SK-N-SH (cell line): ENCODE measurements at regions not wholly inside any gene's neighbourhood (a gene's known extent, or its start where the extent isn't known, plus 50 kb on each side); places are given as distances from the start of the nearest gene placed in this dataset.

ENCODE experiments used
- CTCF ChIA-PET: fragments of 300-600, 350-600 bp; formaldehyde crosslinking; extraction: SDS; loops from one replicate; lab custom pipeline; 2021; lab: Yijun Ruan, JAX
- POLR2A ChIA-PET: fragments of 350-600 bp; sonication (Branson Sonifier 250); formaldehyde crosslinking; extraction: SDS; loops from one replicate; lab custom pipeline; 2020; ENCODE audit warnings: antibody characterized with exemption, inconsistent platforms; lab: Yijun Ruan, JAX
- DNase-seq: peaks from one replicate; pipeline ENCODE4 v3.0.0; 2012
- H2AFZ ChIP-seq: fragments of 200-600 bp; sonication (generic); 2 replicates; pipeline ENCODE4 v1.8.1; 2016; ENCODE audit warnings: antibody characterized with exemption, mild to moderate bottlenecking, low read depth
- H3F3A ChIP-seq: fragments of 200-600 bp; sonication (generic); replicated peaks from 2 replicates; pipeline ENCODE3; 2016; ENCODE audit warnings: antibody characterized with exemption, mild to moderate bottlenecking; ENCODE audit not compliant: insufficient read depth
- H3K27ac ChIP-seq, 2 experiments: fragments of 200-500 bp in 1 of 2; fragments of 200-600 bp in 1 of 2; sonication (Bioruptor generic) in 1 of 2; sonication (generic), shearing (Covaris generic) in 1 of 2; 2 replicates each; pipeline versions ENCODE4 v1.5.1 to v1.6.1; 2014 to 2016; ENCODE audit warnings: low read depth in 2 of 2, inconsistent platforms in 1 of 2, low read length in 1 of 2, mild to moderate bottlenecking in 1 of 2, mixed read lengths in 1 of 2
- H3K27me3 ChIP-seq: fragments of 200-600 bp; sonication (generic), shearing (Covaris generic); 2 replicates; pipeline ENCODE4 v1.6.1; 2016; ENCODE audit warnings: mixed run types; ENCODE audit not compliant: insufficient read depth
- H3K36me3 ChIP-seq, 2 experiments: fragments of 200-500 bp in 1 of 2; fragments of 200-600 bp in 1 of 2; sonication (Bioruptor generic) in 1 of 2; sonication (generic) in 1 of 2; replicated peaks in 1 of 2; 2 replicates each; pipeline versions ENCODE3 to v1.5.1; 2014 to 2016; ENCODE audit warnings: low read length in 1 of 2, mild to moderate bottlenecking in 1 of 2; ENCODE audit not compliant: insufficient read depth in 2 of 2, control insufficient read depth in 1 of 2
- H3K4me1 ChIP-seq, 2 experiments: fragments of 200-500 bp in 1 of 2; fragments of 200-600 bp in 1 of 2; sonication (Bioruptor generic) in 1 of 2; sonication (generic), shearing (Covaris generic) in 1 of 2; 2 replicates each; pipeline versions ENCODE4 v1.5.1 to v1.6.1; 2014 to 2016; ENCODE audit warnings: low read depth in 1 of 2, low read length in 1 of 2, mixed run types in 1 of 2; ENCODE audit not compliant: insufficient read depth in 2 of 2, control insufficient read depth in 1 of 2
- H3K4me2 ChIP-seq: fragments of 200-600 bp; sonication (generic), shearing (Covaris generic); 2 replicates; pipeline ENCODE4 v1.6.1; 2017; ENCODE audit warnings: mixed run types
- H3K4me3 ChIP-seq, 2 experiments: fragments of 200-500 bp in 1 of 2; fragments of 200-600 bp in 1 of 2; sonication (Bioruptor generic) in 1 of 2; sonication (generic), shearing (Covaris generic) in 1 of 2; 2 replicates each; pipeline versions ENCODE4 v1.5.1 to v1.8.1; 2014 to 2016; ENCODE audit warnings: low read depth in 2 of 2, inconsistent platforms in 1 of 2, low read length in 1 of 2, mild to moderate bottlenecking in 1 of 2, mixed read lengths in 1 of 2, moderate library complexity in 1 of 2
- H3K79me2 ChIP-seq: fragments of 200-600 bp; sonication (generic); 2 replicates; pipeline ENCODE4 v1.8.1; 2017; ENCODE audit warnings: mild to moderate bottlenecking; ENCODE audit not compliant: insufficient read depth
- H3K9ac ChIP-seq: fragments of 200-600 bp; sonication (generic); 2 replicates; pipeline ENCODE4 v1.6.1; 2017; ENCODE audit warnings: mixed run types
- H3K9me2 ChIP-seq: fragments of 200-600 bp; sonication (generic); 2 replicates; pipeline ENCODE4 v1.6.1; 2017; ENCODE audit warnings: mixed run types
- H3K9me3 ChIP-seq: fragments of 200-600 bp; sonication (generic); 2 replicates; pipeline ENCODE4 v1.6.1; 2017; ENCODE audit warnings: mixed run types, mild to moderate bottlenecking, moderate library complexity
- H4K20me1 ChIP-seq: fragments of 200-600 bp; sonication (generic); 2 replicates; pipeline ENCODE4 v1.6.1; 2017; ENCODE audit warnings: mild to moderate bottlenecking, mixed run types; ENCODE audit not compliant: insufficient read depth
- CHD2 ChIP-seq: fragments of 150-350 bp; IDR thresholded peaks from 2 replicates; pipeline ENCODE4 v1.6.1; 2018; ENCODE audit warnings: low read length; ENCODE audit not compliant: partially characterized antibody
- EP300 ChIP-seq, 2 experiments: IDR thresholded peaks; 2 replicates each; pipeline versions ENCODE4 v1.4.0 to v1.6.1; 2012; ENCODE audit warnings: borderline replicate concordance in 1 of 2, low read depth in 1 of 2, low read length in 1 of 2
- FOSL2 ChIP-seq: IDR thresholded peaks from 2 replicates; pipeline ENCODE4 v1.4.0; 2012; ENCODE audit warnings: low read depth, mild to moderate bottlenecking, moderate library complexity, borderline replicate concordance
- FOXJ3 ChIP-seq: sonication (generic); formaldehyde crosslinking; IDR thresholded peaks from 2 replicates; pipeline ENCODE4 v1.5.1; 2020; ENCODE audit warnings: mild to moderate bottlenecking, missing genetic modification reagents
- JUND ChIP-seq: IDR thresholded peaks from 2 replicates; pipeline ENCODE4 v1.4.0; 2012
- NRF1 ChIP-seq: IDR thresholded peaks from 2 replicates; pipeline ENCODE4 v1.6.1; 2012; ENCODE audit warnings: low read depth, mild to moderate bottlenecking, low read length
- POLR2AphosphoS5 ChIP-seq: IDR thresholded peaks from 2 replicates; pipeline ENCODE4 v1.6.1; 2012; ENCODE audit warnings: low read depth, low read length
- RCOR1 ChIP-seq: fragments of 150-350 bp; IDR thresholded peaks from 2 replicates; pipeline ENCODE4 v1.6.1; 2017; ENCODE audit warnings: antibody characterized with exemption, low read length
- TCF12 ChIP-seq: IDR thresholded peaks from 2 replicates; pipeline ENCODE4 v1.4.0; 2012
- TEAD4 ChIP-seq: IDR thresholded peaks from 2 replicates; pipeline ENCODE4 v1.4.0; 2012; ENCODE audit warnings: mild to moderate bottlenecking, borderline replicate concordance; ENCODE audit not compliant: insufficient read depth
- USF1 ChIP-seq: IDR thresholded peaks from 2 replicates; pipeline ENCODE4 v1.4.0; 2012; ENCODE audit warnings: low read depth, borderline replicate concordance
- USF2 ChIP-seq: fragments of 150-350 bp; IDR thresholded peaks from 2 replicates; pipeline ENCODE4 v1.6.1; 2017; ENCODE audit warnings: antibody characterized with exemption, low read length, low read depth, borderline replicate concordance
- WGBS: methylation state at CpG from one replicate; pipeline ENCODE4 v1.1.6; 2017; ENCODE audit warnings: low lambda C conversion rate; 5-methylcytosine and 5-hydroxymethylcytosine counted together
- TF ChIP-seq, protein P1 (sequence below): fragments of 200-600 bp; sonication (generic); IDR thresholded peaks from 2 replicates; pipeline ENCODE4 v1.6.1; 2017; ENCODE audit warnings: antibody characterized with exemption, mild to moderate bottlenecking, moderate library complexity
- TF ChIP-seq, protein P2 (sequence below): IDR thresholded peaks from 2 replicates; pipeline ENCODE4 v1.4.0; 2012; ENCODE audit warnings: low read depth, borderline replicate concordance
- TF ChIP-seq, protein P3 (sequence below): IDR thresholded peaks from 2 replicates; pipeline ENCODE4 v1.4.0; 2012; ENCODE audit warnings: low read depth
- TF ChIP-seq, protein P4 (sequence below): IDR thresholded peaks from 2 replicates; pipeline ENCODE4; 2012

GRCh38 chr10:2387672-2388071 lies 650.3 kb upstream of the ADARB2 start (continued):
- no peak for TF ChIP-seq USF1
- no peak for TF ChIP-seq TCF12

- no peaks in the 10 kb centered on the region for H3K36me3 ChIP-seq
- no peaks in the 10 kb centered on the region for H3K79me2 ChIP-seq
- DNase-seq, result no peak
- no peak overlapping the region for H3K4me2 ChIP-seq
- WGBS, result 27% methylated on average over 8 of the region's 8 CpGs
- no peaks in the 10 kb centered on the region for H3K9me2 ChIP-seq
- H3K27me3 ChIP-seq, result no peaks in the 10 kb centered on the region
- H2AFZ ChIP-seq, result no peak overlapping the region
- ChIA-PET POLR2A (no interaction called here), CTCF (no interaction called here)
- H4K20me1 ChIP-seq, result no peaks in the 10 kb centered on the region
- TF ChIP-seq, protein P1, sequence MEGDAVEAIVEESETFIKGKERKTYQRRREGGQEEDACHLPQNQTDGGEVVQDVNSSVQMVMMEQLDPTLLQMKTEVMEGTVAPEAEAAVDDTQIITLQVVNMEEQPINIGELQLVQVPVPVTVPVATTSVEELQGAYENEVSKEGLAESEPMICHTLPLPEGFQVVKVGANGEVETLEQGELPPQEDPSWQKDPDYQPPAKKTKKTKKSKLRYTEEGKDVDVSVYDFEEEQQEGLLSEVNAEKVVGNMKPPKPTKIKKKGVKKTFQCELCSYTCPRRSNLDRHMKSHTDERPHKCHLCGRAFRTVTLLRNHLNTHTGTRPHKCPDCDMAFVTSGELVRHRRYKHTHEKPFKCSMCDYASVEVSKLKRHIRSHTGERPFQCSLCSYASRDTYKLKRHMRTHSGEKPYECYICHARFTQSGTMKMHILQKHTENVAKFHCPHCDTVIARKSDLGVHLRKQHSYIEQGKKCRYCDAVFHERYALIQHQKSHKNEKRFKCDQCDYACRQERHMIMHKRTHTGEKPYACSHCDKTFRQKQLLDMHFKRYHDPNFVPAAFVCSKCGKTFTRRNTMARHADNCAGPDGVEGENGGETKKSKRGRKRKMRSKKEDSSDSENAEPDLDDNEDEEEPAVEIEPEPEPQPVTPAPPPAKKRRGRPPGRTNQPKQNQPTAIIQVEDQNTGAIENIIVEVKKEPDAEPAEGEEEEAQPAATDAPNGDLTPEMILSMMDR, result no peak
- no peak for TF ChIP-seq TCF12
- TF ChIP-seq, protein P2, sequence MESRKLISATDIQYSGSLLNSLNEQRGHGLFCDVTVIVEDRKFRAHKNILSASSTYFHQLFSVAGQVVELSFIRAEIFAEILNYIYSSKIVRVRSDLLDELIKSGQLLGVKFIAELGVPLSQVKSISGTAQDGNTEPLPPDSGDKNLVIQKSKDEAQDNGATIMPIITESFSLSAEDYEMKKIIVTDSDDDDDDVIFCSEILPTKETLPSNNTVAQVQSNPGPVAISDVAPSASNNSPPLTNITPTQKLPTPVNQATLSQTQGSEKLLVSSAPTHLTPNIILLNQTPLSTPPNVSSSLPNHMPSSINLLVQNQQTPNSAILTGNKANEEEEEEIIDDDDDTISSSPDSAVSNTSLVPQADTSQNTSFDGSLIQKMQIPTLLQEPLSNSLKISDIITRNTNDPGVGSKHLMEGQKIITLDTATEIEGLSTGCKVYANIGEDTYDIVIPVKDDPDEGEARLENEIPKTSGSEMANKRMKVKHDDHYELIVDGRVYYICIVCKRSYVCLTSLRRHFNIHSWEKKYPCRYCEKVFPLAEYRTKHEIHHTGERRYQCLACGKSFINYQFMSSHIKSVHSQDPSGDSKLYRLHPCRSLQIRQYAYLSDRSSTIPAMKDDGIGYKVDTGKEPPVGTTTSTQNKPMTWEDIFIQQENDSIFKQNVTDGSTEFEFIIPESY, result no peak
- H3K9me3 ChIP-seq, result no peaks in the 10 kb centered on the region
- no peaks in the 10 kb centered on the region for H3K4me1 ChIP-seq
- H3K9ac ChIP-seq, result no peak overlapping the region
- H3F3A ChIP-seq, result no peaks in the 10 kb centered on the region
- no peak overlapping the region for H3K27ac ChIP-seq
- H3K4me3 ChIP-seq, result no peak overlapping the region
Measured at GRCh38 chr10:2387261-2387660, 649.9 kb upstream of the ADARB2 start.

GRCh38 chr10:2380218-2380617 lies 642.9 kb upstream of the ADARB2 start:
- H3K9ac ChIP-seq, result no peak overlapping the region
- no peak overlapping the region for H2AFZ ChIP-seq
- TF ChIP-seq JUND (no peak), RCOR1 (no peak), CHD2 (no peak), POLR2AphosphoS5 (no peak), FOXJ3 (CRISPR knock-in tag) (no peak), USF2 (no peak), TEAD4 (no peak), EP300 (IDR thresholded peaks at IDR 0.05; ENCODE audit: borderline replicate concordance in 1 of 2, low read depth in 1 of 2, low read length in 1 of 2) (no peak), FOSL2 (no peak), NRF1 (no peak)
- TF ChIP-seq, protein P3, sequence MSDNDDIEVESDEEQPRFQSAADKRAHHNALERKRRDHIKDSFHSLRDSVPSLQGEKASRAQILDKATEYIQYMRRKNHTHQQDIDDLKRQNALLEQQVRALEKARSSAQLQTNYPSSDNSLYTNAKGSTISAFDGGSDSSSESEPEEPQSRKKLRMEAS, result no peak
- TF ChIP-seq, protein P4, sequence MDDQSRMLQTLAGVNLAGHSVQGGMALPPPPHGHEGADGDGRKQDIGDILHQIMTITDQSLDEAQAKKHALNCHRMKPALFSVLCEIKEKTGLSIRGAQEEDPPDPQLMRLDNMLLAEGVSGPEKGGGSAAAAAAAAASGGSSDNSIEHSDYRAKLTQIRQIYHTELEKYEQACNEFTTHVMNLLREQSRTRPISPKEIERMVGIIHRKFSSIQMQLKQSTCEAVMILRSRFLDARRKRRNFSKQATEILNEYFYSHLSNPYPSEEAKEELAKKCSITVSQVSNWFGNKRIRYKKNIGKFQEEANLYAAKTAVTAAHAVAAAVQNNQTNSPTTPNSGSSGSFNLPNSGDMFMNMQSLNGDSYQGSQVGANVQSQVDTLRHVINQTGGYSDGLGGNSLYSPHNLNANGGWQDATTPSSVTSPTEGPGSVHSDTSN, result no peak
- H3K27me3 ChIP-seq, result no peaks in the 10 kb centered on the region
- no peak overlapping the region for H3K4me3 ChIP-seq
- no peak overlapping the region for H3K27ac ChIP-seq
- no peak overlapping the region for H3K4me2 ChIP-seq
- H4K20me1 ChIP-seq, result no peaks in the 10 kb centered on the region
- no peaks in the 10 kb centered on the region for H3F3A ChIP-seq
- POLR2A ChIA-PET, result no interaction called here
- no peaks in the 10 kb centered on the region for H3K9me2 ChIP-seq
- CTCF ChIA-PET, result interaction anchor here (0.5 kb wide), 1 partner anchor 161 kb away, joined by 3 read pairs; no protein-coding TSS in a partner anchor
- H3K9me3 ChIP-seq, result no peaks in the 10 kb centered on the region
- WGBS, result 33% methylated on average over 8 of the region's 8 CpGs
- no peaks in the 10 kb centered on the region for H3K79me2 ChIP-seq
- no peak for DNase-seq
- no peaks in the 10 kb centered on the region for H3K36me3 ChIP-seq
- H3K4me1 ChIP-seq, result no peaks in the 10 kb centered on the region
